CD14-positive monocyte (primary cell): ENCODE measurements at regions not wholly inside any gene's neighbourhood (a gene's known extent, or its start where the extent isn't known, plus 50 kb on each side); places are given as distances from the start of the nearest gene placed in this dataset.

Experiments
- DNase-seq, 3 donors: peaks; one replicate each; pipeline ENCODE4 v3.0.0-alpha.2; 2011 to 2022
- H2AFZ ChIP-seq: 2 replicates; pipeline ENCODE4 v1.6.0; 2012; ENCODE audit warnings: mild to moderate bottlenecking, low read depth, low read length, inconsistent platforms; ENCODE audit not compliant: insufficient read depth, poor library complexity, severe bottlenecking
- H3K27ac ChIP-seq, 2 donors: 1 replicate in 1 of 2; 2 replicates in 1 of 2; pipeline ENCODE4 v1.5.1; 2012 to 2013; ENCODE audit warnings: low read length in 2 of 2, control low read depth in 1 of 2, inconsistent platforms in 1 of 2, low read depth in 1 of 2, mild to moderate bottlenecking in 1 of 2
- H3K27me3 ChIP-seq, 2 donors: one replicate each; pipeline versions ENCODE4 v1.6.0 to v1.6.1; 2011 to 2013; ENCODE audit warnings: low read length in 2 of 2; ENCODE audit not compliant: control insufficient read depth in 2 of 2, insufficient read depth in 2 of 2
- H3K36me3 ChIP-seq, 2 donors: replicated peaks in 1 of 2; 1 replicate in 1 of 2; 2 replicates in 1 of 2; pipeline versions ENCODE4 v1.5.1 to v1.6.1; 2012 to 2013; ENCODE audit warnings: low read length in 2 of 2, control low read depth in 1 of 2, inconsistent platforms in 1 of 2, mild to moderate bottlenecking in 1 of 2; ENCODE audit not compliant: insufficient read depth in 2 of 2, control insufficient read depth in 1 of 2
- H3K4me1 ChIP-seq, 2 donors: 1 replicate in 1 of 2; 2 replicates in 1 of 2; pipeline versions ENCODE4 v1.5.1 to v1.6.1; 2012 to 2013; ENCODE audit warnings: low read length in 2 of 2, control low read depth in 1 of 2, inconsistent platforms in 1 of 2, mild to moderate bottlenecking in 1 of 2, moderate library complexity in 1 of 2; ENCODE audit not compliant: insufficient read depth in 2 of 2, control insufficient read depth in 1 of 2
- H3K4me2 ChIP-seq: replicated peaks from 2 replicates; pipeline ENCODE3; 2012; ENCODE audit warnings: low read length, moderate library complexity, mild to moderate bottlenecking; ENCODE audit not compliant: poor library complexity, severe bottlenecking; ENCODE audit errors: extremely low read depth
- H3K4me3 ChIP-seq, 3 experiments: fragments of 200-600 bp in 1 of 3; sonication (generic) in 1 of 3; replicated peaks in 1 of 3; 1 replicate in 2 of 3; 2 replicates in 1 of 3; pipeline ENCODE4 v1.5.1; 2011 to 2013; ENCODE audit warnings: low read length in 3 of 3, mild to moderate bottlenecking in 3 of 3, control low read depth in 2 of 3, low read depth in 2 of 3, inconsistent platforms in 1 of 3, moderate library complexity in 1 of 3
- H3K79me2 ChIP-seq: 2 replicates; pipeline ENCODE4 v1.6.0; 2012; ENCODE audit warnings: mild to moderate bottlenecking, control low read depth, inconsistent platforms, low read length, moderate library complexity; ENCODE audit not compliant: insufficient read depth
- H3K9ac ChIP-seq: 2 replicates; pipeline ENCODE4 v1.6.0; 2017; ENCODE audit warnings: low read length, mild to moderate bottlenecking; ENCODE audit not compliant: insufficient read depth, poor library complexity, severe bottlenecking
- H3K9me3 ChIP-seq, 2 donors: replicated peaks in 1 of 2; 1 replicate in 1 of 2; 2 replicates in 1 of 2; pipeline versions ENCODE4 v1.5.1 to v1.6.1; 2012 to 2013; ENCODE audit warnings: low read length in 2 of 2, control low read depth in 1 of 2; ENCODE audit not compliant: control insufficient read depth in 1 of 2, insufficient read depth in 1 of 2
- H4K20me1 ChIP-seq: 2 replicates; pipeline ENCODE4 v1.6.0; 2012; ENCODE audit warnings: mild to moderate bottlenecking, low read length, control low read depth, moderate library complexity; ENCODE audit not compliant: insufficient read depth
- H3K27ac Mint-ChIP-seq, 7 donors: one replicate each; pipeline ENCODE4 v1.8.0; 2020; ENCODE audit warnings: mild to moderate bottlenecking in 7 of 7, mixed read lengths in 7 of 7, moderate library complexity in 6 of 7, inconsistent platforms in 2 of 7
- H3K27me3 Mint-ChIP-seq, 3 donors: one replicate each; pipeline ENCODE4 v1.8.0; 2021 to 2022; ENCODE audit warnings: low read depth in 3 of 3, mild to moderate bottlenecking in 3 of 3, mixed read lengths in 3 of 3, moderate library complexity in 3 of 3, inconsistent platforms in 1 of 3
- H3K36me3 Mint-ChIP-seq, 2 donors: one replicate each; pipeline ENCODE4 v1.8.0; 2020; ENCODE audit warnings: mixed read lengths in 2 of 2, inconsistent platforms in 1 of 2, mild to moderate bottlenecking in 1 of 2
- H3K4me1 Mint-ChIP-seq: one replicate; pipeline ENCODE4 v1.8.0; 2020; ENCODE audit warnings: mild to moderate bottlenecking, mixed read lengths
- H3K4me3 Mint-ChIP-seq, 2 donors: one replicate each; pipeline ENCODE4 v1.8.0; 2020; ENCODE audit warnings: mild to moderate bottlenecking in 2 of 2, mixed read lengths in 2 of 2, moderate library complexity in 1 of 2
- H3K9me3 Mint-ChIP-seq, 7 donors: one replicate each; pipeline ENCODE4 v1.8.0; 2020 to 2022; ENCODE audit warnings: mixed read lengths in 7 of 7, mild to moderate bottlenecking in 6 of 7, moderate library complexity in 6 of 7, inconsistent platforms in 2 of 7
- WGBS: methylation state at CpG from one replicate; pipeline ENCODE4 v1.1.5; 2013; ENCODE audit warnings: missing lambda C conversion rate; ENCODE audit not compliant: insufficient coverage; 5-methylcytosine and 5-hydroxymethylcytosine counted together
- intact Hi-C, 2 donors: fragments of 100-400 bp; cut with micrococcal nuclease; formaldehyde crosslinking; loops; one replicate each; pipeline versions ENCODE4 v1.15.0 to v1.15.1; 2023
- TF ChIP-seq, protein P1 (sequence below): fragments of 200-600 bp; IDR thresholded peaks from one replicate; pipeline ENCODE4 v1.8.0; 2022; ENCODE audit warnings: antibody characterized with exemption, mild to moderate bottlenecking

GRCh38 chr6:11852061-11852651 is 73.6 kb upstream of the ADTRP start:
- Histone ChIP-seq H3K27ac (no peak overlapping the region), H3K4me1 (peaks cover 17 to 20% of the 10 kb centered on the region in 2 donors), H3K79me2 (no peaks in the 10 kb centered on the region), H3K36me3 (no peaks in the 10 kb centered on the region), H3K27me3 (no peaks in the 10 kb centered on the region), H2AFZ (no peak overlapping the region), H3K9me3 (no peaks in the 10 kb centered on the region), H3K4me2 (no peak overlapping the region), H3K9ac (no peak overlapping the region), H3K4me3 (no peak overlapping the region), H4K20me1 (no peaks in the 10 kb centered on the region)
- no peaks in the 10 kb centered on the region for H3K36me3 Mint-ChIP-seq
- 100% methylated on average over 2 of the region's 11 CpGs for WGBS
- peaks cover 16% of the 10 kb centered on the region for H3K4me1 Mint-ChIP-seq
- intact Hi-C loops, result no loop called here
- no peak overlapping the region for H3K27ac Mint-ChIP-seq
- DNase-seq, result peak in 1 of 3 donors; percentile 30
- peaks cover 0 to 4% (median 0%) of the 10 kb centered on the region in 7 donors for H3K9me3 Mint-ChIP-seq
- no peak overlapping the region for H3K4me3 Mint-ChIP-seq
- peaks cover 0 to 2% (median 0%) of the 10 kb centered on the region in 3 donors for H3K27me3 Mint-ChIP-seq
- TF ChIP-seq, protein P1, sequence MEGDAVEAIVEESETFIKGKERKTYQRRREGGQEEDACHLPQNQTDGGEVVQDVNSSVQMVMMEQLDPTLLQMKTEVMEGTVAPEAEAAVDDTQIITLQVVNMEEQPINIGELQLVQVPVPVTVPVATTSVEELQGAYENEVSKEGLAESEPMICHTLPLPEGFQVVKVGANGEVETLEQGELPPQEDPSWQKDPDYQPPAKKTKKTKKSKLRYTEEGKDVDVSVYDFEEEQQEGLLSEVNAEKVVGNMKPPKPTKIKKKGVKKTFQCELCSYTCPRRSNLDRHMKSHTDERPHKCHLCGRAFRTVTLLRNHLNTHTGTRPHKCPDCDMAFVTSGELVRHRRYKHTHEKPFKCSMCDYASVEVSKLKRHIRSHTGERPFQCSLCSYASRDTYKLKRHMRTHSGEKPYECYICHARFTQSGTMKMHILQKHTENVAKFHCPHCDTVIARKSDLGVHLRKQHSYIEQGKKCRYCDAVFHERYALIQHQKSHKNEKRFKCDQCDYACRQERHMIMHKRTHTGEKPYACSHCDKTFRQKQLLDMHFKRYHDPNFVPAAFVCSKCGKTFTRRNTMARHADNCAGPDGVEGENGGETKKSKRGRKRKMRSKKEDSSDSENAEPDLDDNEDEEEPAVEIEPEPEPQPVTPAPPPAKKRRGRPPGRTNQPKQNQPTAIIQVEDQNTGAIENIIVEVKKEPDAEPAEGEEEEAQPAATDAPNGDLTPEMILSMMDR, result no peak

DNA sequence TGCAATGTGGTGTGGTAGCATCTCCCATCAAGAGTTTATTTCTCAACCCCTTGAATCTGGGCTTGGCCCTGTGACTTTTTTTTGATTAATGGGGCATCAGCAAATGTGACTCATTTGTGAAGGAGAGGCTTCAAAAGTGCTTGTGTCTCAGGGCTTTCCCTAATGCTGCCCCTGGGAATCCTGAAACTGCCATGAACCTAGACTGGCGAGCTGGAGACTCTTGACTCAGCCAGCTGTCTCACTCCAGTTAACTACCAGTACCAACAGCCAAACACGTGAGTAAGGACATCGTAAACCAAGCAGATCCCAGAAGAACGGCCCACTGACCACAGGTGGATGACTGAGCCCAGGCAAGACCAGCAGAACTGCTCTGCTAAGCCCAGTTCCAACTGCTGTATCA is 72.8 kb upstream of the ADTRP start:
- no peak overlapping the region for H3K27ac Mint-ChIP-seq
- no peak overlapping the region for H3K4me3 Mint-ChIP-seq
- no peaks in the 10 kb centered on the region for H3K36me3 Mint-ChIP-seq
- H3K27me3 ChIP-seq, result no peaks in the 10 kb centered on the region
- no peaks in the 10 kb centered on the region for H3K9me3 ChIP-seq
- H3K36me3 ChIP-seq, result no peaks in the 10 kb centered on the region
- H3K27me3 Mint-ChIP-seq, result peaks cover 0 to 2% (median 0%) of the 10 kb centered on the region in 3 donors
- intact Hi-C loops, result no loop called here
- no peaks in the 10 kb centered on the region for H4K20me1 ChIP-seq
- 100% methylated on average over 1 of the region's 4 CpGs for WGBS
- no peak overlapping the region for H3K4me3 ChIP-seq
- H3K79me2 ChIP-seq, result no peaks in the 10 kb centered on the region
- H3K4me1 ChIP-seq, result peaks cover 17 to 20% of the 10 kb centered on the region in 2 donors
- no peak overlapping the region for H3K27ac ChIP-seq
- peak in 1 of 3 donors; percentile 12 for DNase-seq
- H2AFZ ChIP-seq, result no peak overlapping the region
- H3K9ac ChIP-seq, result no peak overlapping the region
- H3K4me2 ChIP-seq, result no peak overlapping the region
- peaks cover 0 to 4% (median 2%) of the 10 kb centered on the region in 7 donors for H3K9me3 Mint-ChIP-seq
- peaks cover 16% of the 10 kb centered on the region for H3K4me1 Mint-ChIP-seq
- TF ChIP-seq, protein P1, result no peak
